DMS114 treated with DMSO at 0.1 percent for 48 hours (cell line): ENCODE measurements at regions not wholly inside any gene's neighbourhood (a gene's known extent, or its start where the extent isn't known, plus 50 kb on each side); places are given as distances from the start of the nearest gene placed in this dataset.
"Not testable (repeated sequence)": the region's sequence is repeated elsewhere in the genome, so short reads cannot be mapped to it uniquely, and the experiment has no call there.

Experiments
- DNase-seq: peaks from one replicate; lab custom pipeline; 2025; ENCODE audit not compliant: unreplicated experiment; lab: John Stamatoyannopoulos, UW

DNA sequence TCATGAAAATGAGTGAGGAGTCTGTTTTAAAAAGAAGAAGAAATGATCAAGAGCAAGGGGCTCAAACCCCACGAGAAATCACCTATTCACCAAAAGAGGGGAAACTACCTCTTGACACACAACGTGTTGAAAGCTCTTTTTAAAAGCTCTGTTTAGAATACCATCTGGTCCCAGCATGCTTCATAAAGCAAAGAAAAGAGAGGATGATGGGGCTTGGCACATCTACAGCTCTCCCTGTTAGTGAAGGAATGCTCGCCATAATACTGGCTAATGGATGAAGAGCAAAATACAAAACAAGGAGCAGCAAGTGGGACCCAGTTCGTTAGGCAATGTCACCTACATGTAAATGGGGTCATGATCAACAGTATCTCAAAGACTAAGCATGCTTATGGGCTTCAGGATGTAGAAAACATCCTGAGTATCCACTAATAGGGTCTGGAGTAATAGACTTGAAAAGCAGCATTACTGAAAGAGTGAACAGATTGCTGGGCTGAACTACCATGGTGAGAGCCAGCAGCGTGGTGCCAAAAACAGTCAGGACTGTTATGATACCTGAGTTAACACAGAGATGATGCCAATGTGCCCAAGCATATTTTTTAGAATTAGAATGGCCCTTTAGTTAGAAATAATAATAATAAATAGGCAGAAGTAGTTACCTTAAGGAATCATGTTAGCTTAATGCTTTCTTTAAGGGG, 159.7 kb upstream of the POU1F1 start:
- no peak for DNase-seq

DNA sequence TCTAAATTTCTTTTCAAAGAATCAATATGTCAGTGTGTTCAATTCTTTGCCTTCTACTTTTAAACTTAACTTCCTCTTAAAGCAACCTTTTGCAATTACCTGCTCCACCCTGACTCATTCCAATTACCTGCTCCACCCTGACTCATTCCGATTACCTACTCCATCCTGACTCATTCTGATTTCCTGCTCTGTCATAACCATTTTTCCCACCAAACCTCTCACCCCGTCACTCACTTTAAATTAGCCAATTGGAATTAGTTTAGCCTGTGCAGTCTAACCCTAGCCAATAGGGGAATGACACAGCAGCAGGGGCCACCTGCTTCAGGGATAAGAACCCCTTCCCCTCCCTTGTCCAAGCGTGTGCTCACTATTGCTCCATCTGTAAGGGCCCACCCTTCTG, 157.1 kb upstream of the POU1F1 start:
- not testable (repeated sequence) for DNase-seq

DNA sequence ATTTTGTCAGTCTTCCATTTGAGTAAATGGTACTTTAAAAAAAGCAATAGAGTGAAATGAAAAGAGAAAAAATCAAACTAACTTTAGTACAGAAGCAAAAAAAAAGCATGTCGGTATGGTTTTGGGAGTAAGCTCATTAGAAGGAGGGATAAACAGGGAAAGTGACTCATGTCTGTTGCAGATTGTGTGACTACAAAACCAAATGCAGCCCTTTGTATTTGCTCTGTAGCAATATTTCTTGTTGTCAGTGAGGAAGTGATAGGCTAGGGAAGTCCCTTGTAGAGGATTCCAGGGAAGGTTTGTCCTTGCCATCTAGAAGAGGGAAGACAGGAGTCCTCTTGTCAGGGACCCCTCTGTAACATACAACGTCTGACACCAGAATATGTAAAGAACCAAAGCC, 150.5 kb upstream of the POU1F1 start:
- no peak for DNase-seq

DNA sequence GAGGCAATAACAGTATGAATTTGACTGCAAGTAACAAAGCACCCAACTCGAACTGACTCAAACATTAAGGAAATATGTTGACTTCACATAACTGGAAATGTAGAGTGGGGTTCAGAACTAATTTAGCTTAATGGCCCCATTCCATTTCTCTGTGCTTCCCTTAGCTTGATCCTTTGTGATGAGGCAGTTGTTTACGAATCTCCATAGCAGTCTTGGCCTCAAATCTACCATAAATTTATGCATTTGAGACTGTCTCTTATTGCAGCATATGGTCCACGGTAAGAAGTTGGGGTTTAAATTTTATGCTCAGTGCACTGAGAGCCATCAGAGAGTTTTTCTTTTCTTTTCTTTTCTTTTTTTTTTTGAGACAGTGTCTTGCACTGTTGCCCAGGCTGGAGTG, 148.7 kb upstream of the POU1F1 start:
- no peak for DNase-seq

DNA sequence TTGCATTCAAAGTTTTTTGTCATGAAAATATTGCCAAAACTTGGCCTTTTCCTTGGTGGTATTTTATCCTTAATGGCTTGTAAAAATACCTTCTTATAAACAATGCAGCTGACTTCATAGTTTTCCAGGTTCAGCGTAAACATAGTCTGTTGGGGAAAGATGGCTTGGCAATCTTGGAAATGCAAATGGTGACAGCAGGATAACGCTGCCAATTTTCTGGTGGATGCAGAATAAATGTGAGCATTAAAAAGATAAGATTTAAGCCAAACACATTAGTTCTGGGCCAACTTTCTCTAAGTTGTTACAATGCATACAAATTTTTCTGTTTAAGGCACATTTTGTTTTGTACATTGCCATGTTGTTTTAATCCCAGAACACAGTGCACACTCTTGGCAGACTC, 147.0 kb upstream of the POU1F1 start:
- no peak for DNase-seq

DNA sequence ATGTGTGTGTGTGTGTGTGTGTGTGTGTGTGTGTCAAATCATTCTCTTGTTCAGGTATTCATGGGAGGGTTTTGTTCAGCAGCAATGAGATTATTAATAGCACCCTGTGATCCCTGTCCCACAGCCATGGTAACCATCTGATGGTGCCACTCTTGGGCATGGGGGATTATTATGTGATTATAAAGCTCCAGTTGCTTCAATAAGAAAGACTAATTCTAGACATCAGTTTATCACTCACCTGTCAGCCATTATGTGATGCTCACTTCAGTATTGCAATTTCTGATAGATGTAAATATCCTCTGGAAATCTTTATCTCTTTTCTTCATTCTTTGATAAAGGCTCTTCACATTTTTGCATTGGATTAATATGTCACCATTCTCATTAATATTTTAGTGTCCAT, 145.9 kb upstream of the POU1F1 start:
- DNase-seq, result no peak

DNA sequence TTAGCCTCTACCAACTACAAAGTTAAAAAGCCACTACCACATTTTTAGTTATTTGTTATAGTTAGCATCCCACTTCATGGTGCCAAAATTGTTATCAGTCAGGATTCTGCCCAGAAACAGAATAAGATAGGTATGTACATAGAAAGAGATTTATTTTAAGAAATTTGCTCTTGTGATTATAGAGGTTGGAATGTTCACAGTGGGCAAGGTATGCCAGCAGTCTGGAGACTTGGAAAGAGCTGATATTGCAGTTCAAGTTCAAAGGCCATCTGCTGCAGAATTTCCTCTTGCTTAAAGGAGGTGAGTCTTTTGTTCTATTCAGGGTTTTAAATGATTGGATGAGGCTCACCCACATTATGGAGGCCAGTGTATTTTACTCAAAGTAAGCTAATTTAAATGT, 143.8 kb upstream of the POU1F1 start:
- DNase-seq, result no peak

DNA sequence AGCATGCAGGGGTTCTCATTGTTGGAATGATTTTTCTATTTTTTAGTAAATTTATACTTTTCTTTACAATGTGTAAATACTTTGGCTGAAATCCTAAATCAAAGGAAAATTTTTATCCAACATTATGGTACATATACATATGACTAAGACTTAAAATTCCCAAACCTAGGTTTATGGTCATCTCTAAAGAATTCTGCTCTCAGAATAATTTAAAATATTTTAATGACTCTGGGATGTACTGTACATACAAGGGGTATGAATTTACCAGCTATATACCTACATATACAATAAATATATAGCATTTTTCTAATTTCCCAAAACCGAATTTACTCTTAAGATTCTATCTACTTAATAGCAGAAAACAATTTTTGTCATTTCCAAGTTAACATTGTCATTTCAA, 137.9 kb upstream of the POU1F1 start:
- DNase-seq, result no peak

DNA sequence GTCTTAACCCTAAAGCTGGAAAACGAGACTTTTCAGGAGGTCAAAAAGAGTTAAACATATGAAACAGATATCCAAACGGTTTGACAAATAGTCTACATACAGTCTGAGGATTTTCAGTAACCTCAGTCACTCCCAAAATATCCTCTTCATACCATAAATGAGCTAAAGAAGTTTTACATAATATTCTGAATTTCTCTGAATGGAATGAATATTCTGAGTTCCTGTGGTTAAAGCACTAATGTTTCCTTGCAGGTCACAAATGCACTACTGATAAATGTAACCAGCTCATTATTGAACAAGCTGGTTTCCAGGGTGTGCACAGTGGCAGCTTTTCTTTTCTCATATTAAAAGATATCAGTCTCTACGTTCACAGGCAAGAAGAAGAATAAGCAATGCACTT, 137.4 kb upstream of the POU1F1 start:
- no peak for DNase-seq

DNA sequence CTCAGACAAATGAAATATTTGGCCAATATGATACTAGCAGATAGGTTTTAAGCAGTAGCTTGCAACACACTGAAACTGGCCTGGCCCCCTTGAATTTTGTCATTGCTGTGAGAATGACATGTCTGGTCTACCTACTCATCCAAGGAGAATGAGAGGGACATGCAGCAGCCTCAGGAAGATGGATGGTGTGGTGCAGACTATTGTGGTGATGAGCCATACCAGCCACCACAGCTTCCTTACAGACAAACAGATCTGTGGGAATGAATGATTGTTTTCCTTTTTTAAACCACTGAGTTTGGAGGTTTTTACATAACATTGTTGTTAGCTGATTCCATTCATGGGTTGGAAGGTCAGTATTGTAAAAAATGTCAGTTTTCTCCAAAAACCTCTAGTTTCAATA, 133.7 kb upstream of the POU1F1 start:
- no peak for DNase-seq

DNA sequence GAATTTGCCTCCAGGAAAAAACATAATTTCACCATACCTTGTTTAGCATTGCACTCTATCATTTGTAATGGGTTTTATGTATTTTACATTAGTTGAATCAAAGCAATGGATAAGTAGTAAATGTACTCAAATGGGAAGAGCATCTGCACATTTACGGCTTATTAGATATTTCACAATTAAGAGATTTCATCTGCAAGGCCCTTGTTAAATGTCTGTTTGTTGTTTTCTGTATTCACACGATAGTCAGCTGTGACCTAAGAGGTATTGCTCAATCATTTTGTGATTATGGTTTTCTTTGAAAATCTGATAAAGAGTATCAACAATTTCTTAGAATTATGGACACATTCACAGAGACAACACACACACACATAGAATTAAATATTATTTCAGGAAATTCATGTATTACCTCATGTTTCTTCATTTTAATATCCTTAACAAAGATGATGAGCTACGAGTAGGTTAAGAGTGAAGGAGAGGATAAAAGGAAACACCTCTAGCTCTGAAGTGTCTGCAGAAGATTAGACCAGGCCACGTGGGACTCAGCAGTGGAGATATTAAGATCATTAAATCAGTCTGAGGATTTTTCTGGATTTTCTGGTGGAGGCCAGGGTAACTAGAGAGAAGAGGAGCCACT, 121.9 kb upstream of the POU1F1 start:
- DNase-seq, result no peak

DNA sequence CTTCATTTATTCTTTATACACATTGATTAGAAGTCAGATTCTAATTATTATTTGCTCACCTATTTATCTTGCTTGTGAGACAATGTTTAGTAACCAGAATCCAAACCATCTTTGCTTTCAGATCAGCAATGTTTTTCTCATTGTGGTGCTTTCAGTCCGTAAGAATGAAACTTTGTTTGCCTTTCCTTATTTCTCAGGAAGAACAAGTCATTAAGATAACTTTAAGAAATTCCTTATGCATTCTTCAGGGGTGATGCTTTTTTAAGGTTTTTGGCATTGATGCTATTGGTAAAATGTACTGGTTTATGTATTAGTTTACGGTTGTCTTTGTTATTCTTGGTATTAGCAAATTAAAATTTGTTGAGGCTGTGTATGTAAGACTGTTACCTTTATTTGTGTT, 120.8 kb upstream of the POU1F1 start:
- no peak for DNase-seq

DNA sequence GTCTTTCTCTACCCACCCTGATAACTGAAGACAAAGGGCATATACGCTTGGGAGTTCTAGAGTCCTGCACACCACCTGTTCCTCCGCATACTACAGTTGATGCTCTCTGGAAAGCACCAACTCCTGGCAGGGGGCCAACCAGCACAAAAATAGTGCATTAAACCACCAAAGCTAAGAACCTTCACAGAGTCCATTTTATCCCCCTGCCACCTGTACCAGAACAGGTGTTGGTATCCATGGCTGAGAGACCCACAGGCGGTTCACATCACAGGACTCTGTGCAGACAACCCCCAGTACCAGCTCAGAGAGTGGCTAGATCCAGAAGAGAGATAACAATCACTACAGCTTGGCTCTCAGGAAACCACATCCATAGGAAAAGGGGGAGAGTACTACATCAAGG, 114.4 kb upstream of the POU1F1 start:
- no peak for DNase-seq

DNA sequence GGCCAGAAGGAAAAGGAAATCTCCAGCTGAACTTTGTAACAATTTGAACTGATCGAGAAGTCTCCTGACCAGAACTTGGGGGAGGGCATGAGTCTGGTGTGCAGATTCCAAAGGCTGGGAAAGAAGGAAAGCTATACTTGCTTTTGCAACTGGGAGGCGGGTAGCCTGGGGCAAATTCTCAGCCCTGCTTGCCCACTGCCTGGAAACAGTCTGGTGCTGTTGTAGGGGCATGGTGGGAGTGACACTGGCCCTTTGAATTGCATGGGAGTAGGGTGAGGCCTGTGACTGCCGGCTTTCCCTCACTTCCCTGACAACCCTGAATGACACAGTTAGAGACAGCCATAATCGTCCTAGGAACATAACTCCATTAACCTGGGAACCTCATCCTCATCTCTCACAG, 114.0 kb upstream of the POU1F1 start:
- DNase-seq, result no peak

DNA sequence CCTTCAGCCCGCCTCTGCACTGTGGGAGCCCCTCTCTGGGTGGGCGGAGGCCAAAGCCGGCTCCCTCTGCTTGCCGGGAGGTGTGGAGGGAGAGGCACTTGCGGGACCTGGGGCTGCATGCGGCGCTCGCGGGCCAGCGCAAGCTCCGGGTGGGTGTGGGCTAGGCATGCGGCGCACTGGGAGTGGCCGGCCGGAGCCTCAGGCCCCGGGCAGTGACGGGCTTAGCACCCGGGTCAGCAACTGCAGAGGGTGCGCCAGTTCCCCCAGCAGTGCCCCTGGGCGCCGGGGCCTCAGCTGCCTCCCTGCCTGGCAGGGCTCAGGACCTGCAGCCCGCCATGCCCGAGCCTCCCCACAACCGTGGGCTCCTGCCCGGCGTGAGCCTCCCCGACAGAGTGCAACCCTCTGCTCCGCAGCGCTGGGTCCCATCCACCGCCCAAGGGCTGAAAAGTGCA, 98.9 kb upstream of the POU1F1 start:
- no peak for DNase-seq

DNA sequence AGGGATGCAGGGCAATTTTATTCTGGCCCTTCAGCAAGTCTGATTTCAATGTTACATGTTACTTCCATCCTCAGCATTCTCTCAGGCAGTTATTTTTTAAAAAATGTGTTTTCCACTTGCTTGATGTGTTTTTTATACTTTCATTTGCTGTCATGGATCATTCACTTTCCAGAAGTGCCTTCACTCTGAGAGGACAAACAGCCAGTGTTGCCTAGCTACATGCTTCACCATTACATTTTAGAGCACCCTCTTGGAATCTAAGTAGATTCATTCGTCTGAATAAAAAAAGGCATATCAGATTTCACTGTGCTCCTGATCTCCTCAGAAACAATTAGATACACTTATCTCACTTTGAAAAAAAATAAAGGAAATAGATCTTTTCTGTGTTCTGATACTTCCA, 93.6 kb upstream of the POU1F1 start:
- no peak for DNase-seq

DNA sequence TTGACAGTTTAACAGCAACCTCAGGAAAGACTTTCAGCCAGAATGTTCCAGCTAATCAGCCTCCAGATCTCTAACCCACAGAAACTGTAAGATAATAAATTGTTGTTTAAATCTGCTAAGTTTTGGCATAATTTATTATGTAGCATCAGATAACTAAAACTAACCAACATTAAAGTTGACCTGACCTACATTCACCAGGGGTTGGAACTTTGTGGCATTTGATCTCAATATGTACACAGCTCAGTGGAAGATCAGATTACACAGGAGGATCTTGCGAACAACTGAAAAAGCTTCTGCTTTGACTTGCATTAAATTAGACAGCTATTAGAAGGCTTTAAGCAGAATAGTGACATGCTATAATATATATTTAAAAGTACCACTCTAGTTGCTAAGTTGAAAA, 91.4 kb upstream of the POU1F1 start:
- DNase-seq, result no peak

DNA sequence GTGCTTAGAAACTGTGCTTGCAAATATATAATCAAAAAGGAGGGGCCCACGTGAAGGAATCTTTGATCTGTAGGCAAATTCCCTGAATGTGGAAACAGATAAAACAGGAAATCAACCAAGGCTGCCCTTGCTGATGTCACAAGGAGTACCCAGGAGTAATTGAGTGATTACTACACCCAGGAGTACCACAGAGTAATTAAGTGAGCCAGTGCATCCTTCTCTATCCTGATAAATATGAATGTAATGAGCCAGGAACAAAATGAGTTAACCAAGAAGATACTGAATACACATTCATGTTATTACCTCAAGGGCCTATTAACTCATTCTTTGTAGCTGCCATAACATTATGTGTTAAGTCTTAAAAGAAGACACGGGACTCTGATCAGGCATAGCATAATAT, 87.3 kb upstream of the POU1F1 start:
- DNase-seq, result no peak

DNA sequence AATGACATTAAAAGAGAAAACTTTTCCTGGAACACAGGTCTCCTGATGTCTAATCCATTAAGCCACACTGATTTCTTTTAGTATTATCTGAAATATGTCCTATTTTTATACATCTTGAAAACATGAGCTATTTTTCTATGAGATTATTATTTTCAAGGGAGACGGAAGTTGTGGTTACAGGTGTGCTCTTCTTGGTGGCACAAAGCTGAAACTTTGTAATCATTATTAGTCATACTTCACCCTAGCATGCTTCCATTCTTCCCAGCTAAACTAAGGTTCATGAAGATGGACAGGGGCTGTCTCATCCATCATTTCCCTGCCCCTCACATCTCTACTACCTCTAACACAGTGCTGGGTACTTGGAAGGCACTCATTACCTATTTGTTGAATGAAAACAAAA, 85.6 kb upstream of the POU1F1 start:
- no peak for DNase-seq

DNA sequence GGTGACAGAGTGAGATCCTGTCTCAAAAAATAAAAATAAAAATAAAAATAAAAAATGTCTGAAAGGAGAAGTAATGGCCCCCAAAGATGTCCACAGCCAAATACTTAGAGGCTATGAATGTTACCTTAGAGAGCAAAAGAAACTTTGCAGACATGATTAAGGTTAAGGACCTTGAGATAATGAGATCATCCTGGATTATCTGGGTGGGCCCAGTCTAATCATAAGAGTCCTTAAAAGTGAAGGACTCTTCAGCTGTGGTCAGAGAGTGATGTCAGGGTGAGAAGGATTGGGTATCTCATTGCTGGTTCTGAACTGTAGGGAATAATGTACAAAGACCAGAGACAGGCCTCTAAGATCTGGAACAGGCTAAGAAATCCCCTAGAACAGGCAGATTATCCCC, 84.9 kb upstream of the POU1F1 start:
- no peak for DNase-seq

DNA sequence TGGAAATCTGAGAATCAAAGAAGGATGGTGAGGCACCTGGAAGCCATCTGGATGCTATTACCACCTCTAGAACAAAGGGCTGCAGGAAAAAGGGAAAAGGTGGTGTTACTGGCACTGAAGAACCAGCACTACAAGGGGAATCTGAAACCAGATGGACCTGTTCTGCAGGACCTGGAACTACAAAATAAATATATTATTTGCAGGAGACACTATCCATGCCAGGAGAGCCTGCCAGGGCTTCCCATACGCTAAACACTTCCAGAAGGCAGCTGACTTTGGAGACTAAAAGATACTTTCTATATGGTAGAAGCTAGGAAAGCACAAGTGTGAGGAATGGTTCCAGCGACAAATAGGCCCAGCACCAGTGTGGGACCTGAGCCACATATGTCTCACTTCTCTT, 83.4 kb upstream of the POU1F1 start:
- DNase-seq, result no peak

DNA sequence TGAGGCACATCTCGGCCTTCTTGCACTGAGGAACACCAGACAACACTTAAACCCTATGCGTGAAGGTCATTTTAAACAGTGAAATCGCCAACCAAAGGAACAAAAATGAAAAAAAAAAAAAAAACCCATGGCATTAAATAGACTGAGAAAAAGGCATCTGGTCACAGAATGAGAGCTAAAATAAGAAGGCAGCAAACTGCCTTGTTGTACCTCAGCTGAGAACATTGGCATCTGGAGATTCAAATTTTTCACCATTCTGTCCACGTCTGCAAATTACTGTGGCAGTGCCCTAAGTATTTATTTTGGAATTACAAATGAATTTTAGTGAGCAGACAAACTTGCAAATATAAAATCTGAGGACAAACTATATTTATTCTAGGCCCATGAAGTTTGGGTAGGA, 82.6 kb upstream of the POU1F1 start:
- DNase-seq, result no peak

DNA sequence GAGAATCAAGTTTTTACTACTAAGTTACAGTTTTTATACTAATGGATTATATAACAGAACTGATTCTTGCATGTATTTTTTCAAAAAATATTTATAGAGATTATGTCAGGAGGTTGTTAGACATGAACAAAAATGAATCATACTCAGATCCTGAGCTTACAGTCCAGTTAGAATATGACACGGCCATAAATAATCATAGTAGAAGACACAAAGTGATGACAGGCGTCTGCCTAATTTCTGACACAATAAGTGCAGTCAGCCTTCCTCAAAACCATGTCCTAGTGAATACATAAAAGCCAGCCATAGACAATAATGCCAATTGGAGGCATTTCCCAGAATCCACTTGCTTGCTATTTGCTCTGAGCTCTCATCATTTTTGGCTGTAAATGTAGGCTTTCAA, 81.7 kb upstream of the POU1F1 start:
- DNase-seq, result no peak
